SK-N-SH treated with all-trans-retinoic acid at 6 μM for 48 hours (cell line): ENCODE measurements at regions not wholly inside any gene's neighbourhood (a gene's known extent, or its start where the extent isn't known, plus 50 kb on each side); places are given as distances from the start of the nearest gene placed in this dataset.

ENCODE experiments used
- ARNTL ChIP-seq: fragments of 450-650 bp; formaldehyde crosslinking; IDR thresholded peaks from 2 replicates; pipeline ENCODE4 v1.5.0; 2020; ENCODE audit warnings: low read depth, mild to moderate bottlenecking, moderate library complexity, borderline replicate concordance
- CREB5 ChIP-seq: fragments of 250-450 bp; sonication (Bioruptor Pico); IDR thresholded peaks from 2 replicates; pipeline ENCODE4 v1.5.1; 2020; ENCODE audit warnings: low read depth, mild to moderate bottlenecking, moderate library complexity
- CSDC2 ChIP-seq: fragments of 250-450 bp; sonication (Bioruptor Pico); IDR thresholded peaks from 2 replicates; pipeline ENCODE4 v1.5.0; 2020; ENCODE audit warnings: mild to moderate bottlenecking, moderate library complexity
- CSRNP3 ChIP-seq: fragments of 250-450 bp; sonication (Bioruptor Pico); IDR thresholded peaks from 2 replicates; pipeline ENCODE4 v1.5.1; 2021; ENCODE audit warnings: mild to moderate bottlenecking, moderate library complexity
- ESRRG ChIP-seq: fragments of 250-450 bp; sonication (Bioruptor Pico); IDR thresholded peaks from 2 replicates; pipeline ENCODE4 v1.6.1; 2021; ENCODE audit warnings: mild to moderate bottlenecking
- PATZ1 ChIP-seq: fragments of 250-450 bp; sonication (Bioruptor Pico); IDR thresholded peaks from 2 replicates; pipeline ENCODE4 v1.8.0; 2020; ENCODE audit warnings: mild to moderate bottlenecking, moderate library complexity, borderline replicate concordance
- RARB ChIP-seq: fragments of 250-450 bp; sonication (Bioruptor Pico); IDR thresholded peaks from 2 replicates; pipeline ENCODE4 v1.8.0; 2021; ENCODE audit warnings: mild to moderate bottlenecking, moderate library complexity
- TCF4 ChIP-seq: fragments of 250-450 bp; sonication (Bioruptor Pico); IDR thresholded peaks from 2 replicates; pipeline ENCODE4 v1.8.0; 2021; ENCODE audit warnings: mild to moderate bottlenecking, moderate library complexity, borderline replicate concordance
- ZNF565 ChIP-seq: fragments of 450-650 bp; formaldehyde crosslinking; conservative IDR thresholded peaks from 2 replicates; pipeline ENCODE4 v1.5.0; 2020; ENCODE audit warnings: low read depth, mild to moderate bottlenecking, moderate library complexity

GRCh38 chr10:109740436-109740835, 182.9 kb downstream of the XPNPEP1 start:
- TF ChIP-seq CREB5 (CRISPR knock-in tag) (no peak), ARNTL (no peak), ZNF565 (CRISPR knock-in tag) (no peak), CSRNP3 (CRISPR knock-in tag) (no peak), CSDC2 (CRISPR knock-in tag) (no peak), RARB (CRISPR knock-in tag) (no peak), PATZ1 (CRISPR knock-in tag) (no peak), TCF4 (no peak), ESRRG (CRISPR knock-in tag) (no peak)
